Fibroblast of skin of left biceps (primary cell): ENCODE measurements at regions not wholly inside any gene's neighbourhood (a gene's known extent, or its start where the extent isn't known, plus 50 kb on each side); places are given as distances from the start of the nearest gene placed in this dataset.
"Not testable (repeated sequence)": the region's sequence is repeated elsewhere in the genome, so short reads cannot be mapped to it uniquely, and the experiment has no call there.

Source experiments
- DNase-seq, 2 experiments: peaks; one replicate each; pipeline ENCODE4 v3.0.0-alpha.2; 2013; ENCODE audit warnings: low read depth in 2 of 2

DNA sequence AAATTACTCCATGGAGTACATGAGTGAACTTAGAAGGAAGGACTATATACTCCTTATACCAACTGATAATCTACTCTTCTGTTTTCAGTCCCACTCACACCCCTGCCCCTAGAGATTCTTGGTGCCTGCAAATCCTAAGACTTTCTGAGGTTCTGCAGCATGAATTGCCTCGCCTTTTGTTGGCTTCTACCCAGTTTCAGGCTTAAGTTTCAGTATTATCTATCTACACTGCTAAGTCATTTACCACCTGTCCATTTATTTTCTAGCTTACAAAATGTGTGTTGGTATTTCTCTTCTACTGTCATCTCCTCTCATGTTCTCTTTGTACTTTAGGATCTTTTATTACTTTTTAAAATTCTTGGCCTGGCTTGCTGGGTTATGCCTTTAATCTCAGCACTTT, 94.4 kb upstream of the AMOT start:
- no peak for DNase-seq

DNA sequence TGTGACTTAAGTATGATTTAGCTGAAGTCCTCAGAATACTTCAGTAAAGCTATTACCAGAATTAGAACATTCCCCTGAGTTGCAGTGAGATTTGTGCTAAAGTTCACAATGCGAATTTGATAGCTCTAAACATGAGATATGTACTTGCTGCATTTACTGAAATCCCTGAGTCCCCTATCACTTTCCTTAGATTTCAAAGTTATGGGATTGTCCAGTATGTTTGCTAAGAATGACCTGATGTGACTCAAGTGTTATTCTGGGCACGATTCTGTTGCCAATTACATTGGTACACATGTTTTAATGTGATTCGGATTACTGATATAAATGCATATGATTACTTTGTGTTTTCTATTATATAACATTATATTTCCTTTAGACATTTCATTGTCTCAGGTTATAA, 91.3 kb upstream of the AMOT start:
- no peak for DNase-seq

DNA sequence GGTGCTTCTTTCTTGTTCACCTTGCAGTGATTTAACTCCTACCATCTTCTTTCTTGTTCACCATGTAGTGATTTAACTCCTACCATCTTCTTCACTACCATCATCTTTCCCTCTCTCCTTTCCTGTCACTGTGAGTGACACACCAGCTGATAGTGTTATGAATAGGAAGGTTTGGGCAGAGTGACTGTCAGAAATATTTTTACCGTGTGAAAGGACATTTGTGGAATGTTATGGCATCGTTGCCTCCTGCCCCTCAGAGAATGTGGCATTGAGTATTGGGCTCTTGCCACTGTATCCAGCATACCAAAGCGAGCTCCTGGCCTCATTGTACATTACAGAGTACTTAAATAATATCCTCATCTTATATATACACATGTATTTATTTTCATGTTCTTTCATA, 90.8 kb upstream of the AMOT start:
- DNase-seq: no peak

DNA sequence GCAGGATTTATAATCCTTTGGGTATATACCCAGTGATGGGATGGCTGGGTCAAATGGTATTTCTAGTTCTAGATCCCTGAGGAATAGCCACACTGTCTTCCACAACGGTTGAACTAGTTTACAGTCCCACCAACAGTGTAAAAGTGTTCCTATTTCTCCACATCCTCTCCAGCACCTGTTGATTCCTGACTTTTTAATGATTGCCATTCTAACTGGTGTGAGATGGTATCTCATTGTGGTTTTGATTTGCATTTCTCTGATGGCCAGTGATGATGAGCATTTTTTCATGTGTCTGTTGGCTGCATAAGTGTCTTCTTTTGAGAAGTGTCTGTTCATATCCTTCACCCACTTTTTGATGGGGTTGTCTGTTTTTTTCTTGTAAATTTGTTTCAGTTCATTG, 82.8 kb upstream of the AMOT start:
- not testable (repeated sequence) for DNase-seq

GRCh38 chrX:112913807-112914206, 73.2 kb upstream of the AMOT start:
- DNase-seq: no peak

- no peak for DNase-seq
Measured at GRCh38 chrX:112910418-112910817, 69.8 kb upstream of the AMOT start.

DNA sequence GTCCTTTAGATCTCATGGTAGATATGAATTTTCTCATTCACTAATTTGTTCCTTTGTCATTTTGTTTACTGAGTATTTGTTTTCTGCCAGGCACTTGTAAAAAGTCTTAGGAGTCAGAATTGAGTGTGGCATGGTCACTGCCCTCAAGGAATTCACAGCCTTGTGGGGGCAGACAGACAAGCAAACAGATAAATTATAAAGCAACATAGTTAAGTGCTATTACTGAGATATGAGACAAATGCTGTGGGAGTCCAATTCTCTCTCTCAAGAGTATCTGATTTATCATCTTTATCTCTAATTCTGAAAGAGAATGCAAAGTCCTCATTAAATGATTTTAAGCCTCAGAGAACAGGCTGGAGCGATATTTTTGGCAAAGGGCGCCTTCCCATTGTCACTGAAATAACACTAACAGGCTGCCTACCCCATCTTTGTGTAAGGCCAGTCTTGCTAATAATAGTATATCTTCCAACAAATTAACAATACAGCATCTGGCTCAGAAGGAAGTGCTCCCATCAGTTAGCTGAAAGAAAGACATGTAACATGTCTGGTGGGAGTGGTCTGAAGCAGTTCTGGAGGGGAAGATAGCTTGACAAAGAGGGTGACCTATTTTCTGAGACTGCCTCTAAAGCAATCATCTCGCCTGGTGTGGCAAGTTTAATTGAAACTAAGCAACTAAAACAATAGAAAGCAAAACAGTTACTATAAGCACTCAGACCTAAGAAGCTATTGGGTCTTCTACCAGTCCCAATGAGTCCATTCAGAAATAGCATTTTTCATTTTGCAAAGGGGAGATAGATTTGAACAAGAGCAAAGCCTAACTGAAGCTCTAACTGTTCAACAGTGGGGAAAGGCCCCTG, 61.5 kb upstream of the AMOT start:
- DNase-seq: no peak

GRCh38 chrX:112896051-112896450, 55.4 kb upstream of the AMOT start:
- no peak for DNase-seq
